Neural progenitor cell (in vitro differentiated cells): ENCODE measurements at regions not wholly inside any gene's neighbourhood (a gene's known extent, or its start where the extent isn't known, plus 50 kb on each side); places are given as distances from the start of the nearest gene placed in this dataset.

Experiments
- EZH2 ChIP-seq: fragments of 200-600 bp; sonication (generic); IDR thresholded peaks from 2 replicates; pipeline ENCODE4 v1.6.1; 2017; ENCODE audit warnings: antibody characterized with exemption, mild to moderate bottlenecking, moderate library complexity
- EZH2phosphoT487 ChIP-seq: fragments of 200-600 bp; sonication (generic); IDR thresholded peaks from 2 replicates; pipeline ENCODE4 v1.6.1; 2017; ENCODE audit warnings: antibody characterized with exemption
- TF ChIP-seq, protein P1 (sequence below): fragments of 200-600 bp; sonication (generic); IDR thresholded peaks from 2 replicates; pipeline ENCODE4 v1.5.1; 2017; ENCODE audit warnings: antibody characterized with exemption, mild to moderate bottlenecking

DNA sequence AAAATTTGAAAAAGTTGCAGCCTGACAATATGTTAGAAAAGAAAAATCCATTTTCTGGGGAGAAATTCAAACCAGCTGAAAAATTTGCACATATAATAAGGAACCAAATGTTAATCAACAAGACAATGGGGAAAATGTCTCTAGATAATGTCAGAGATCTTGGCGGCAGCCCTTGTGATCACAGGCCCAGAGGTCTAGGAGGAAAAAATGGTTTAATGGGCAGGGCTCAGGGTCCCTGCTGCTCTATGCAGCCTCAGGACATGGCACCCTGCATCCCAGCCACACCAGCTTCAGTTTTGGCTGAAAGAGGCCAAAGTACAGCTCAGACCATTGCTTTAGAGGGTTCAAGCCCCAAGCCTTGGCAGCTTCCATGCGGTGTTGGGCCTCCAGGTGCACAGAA, 701.9 kb downstream of the IGSF11 start:
- TF ChIP-seq, protein P1, sequence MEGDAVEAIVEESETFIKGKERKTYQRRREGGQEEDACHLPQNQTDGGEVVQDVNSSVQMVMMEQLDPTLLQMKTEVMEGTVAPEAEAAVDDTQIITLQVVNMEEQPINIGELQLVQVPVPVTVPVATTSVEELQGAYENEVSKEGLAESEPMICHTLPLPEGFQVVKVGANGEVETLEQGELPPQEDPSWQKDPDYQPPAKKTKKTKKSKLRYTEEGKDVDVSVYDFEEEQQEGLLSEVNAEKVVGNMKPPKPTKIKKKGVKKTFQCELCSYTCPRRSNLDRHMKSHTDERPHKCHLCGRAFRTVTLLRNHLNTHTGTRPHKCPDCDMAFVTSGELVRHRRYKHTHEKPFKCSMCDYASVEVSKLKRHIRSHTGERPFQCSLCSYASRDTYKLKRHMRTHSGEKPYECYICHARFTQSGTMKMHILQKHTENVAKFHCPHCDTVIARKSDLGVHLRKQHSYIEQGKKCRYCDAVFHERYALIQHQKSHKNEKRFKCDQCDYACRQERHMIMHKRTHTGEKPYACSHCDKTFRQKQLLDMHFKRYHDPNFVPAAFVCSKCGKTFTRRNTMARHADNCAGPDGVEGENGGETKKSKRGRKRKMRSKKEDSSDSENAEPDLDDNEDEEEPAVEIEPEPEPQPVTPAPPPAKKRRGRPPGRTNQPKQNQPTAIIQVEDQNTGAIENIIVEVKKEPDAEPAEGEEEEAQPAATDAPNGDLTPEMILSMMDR = no peak
- TF ChIP-seq EZH2 (no peak), EZH2phosphoT487 (no peak)
